H1 (cell line): ENCODE measurements at regions not wholly inside any gene's neighbourhood (a gene's known extent, or its start where the extent isn't known, plus 50 kb on each side); places are given as distances from the start of the nearest gene placed in this dataset.

Experiments used
- CTCF ChIP-seq, 3 experiments: IDR thresholded peaks; 1 replicate in 2 of 3; 2 replicates in 1 of 3; pipeline versions ENCODE4 v1.5.1 to v1.6.1; 2011; ENCODE audit warnings: low read length in 3 of 3, mild to moderate bottlenecking in 3 of 3, inconsistent platforms in 2 of 3, low read depth in 1 of 3, moderate library complexity in 1 of 3; ENCODE audit not compliant: insufficient read depth in 1 of 3; ENCODE audit errors: control extremely low read depth in 1 of 3
- GABPA ChIP-seq: IDR thresholded peaks from 2 replicates; pipeline ENCODE4 v1.6.1; 2011; ENCODE audit warnings: mild to moderate bottlenecking, low read length, moderate library complexity, borderline replicate concordance; ENCODE audit not compliant: insufficient read depth
- HDAC6 ChIP-seq: IDR thresholded peaks from one replicate; pipeline ENCODE4 v1.7.1; 2012; ENCODE audit warnings: low read depth, mild to moderate bottlenecking, inconsistent platforms, low read length, moderate library complexity
- JUN ChIP-seq: IDR thresholded peaks from 2 replicates; pipeline ENCODE4 v1.6.1; 2011; ENCODE audit warnings: low read depth, mild to moderate bottlenecking, improper control_type of control experiment, low read length
- KDM1A ChIP-seq: fragments of 200-600, 300-600 bp; sonication (generic); IDR thresholded peaks from 2 replicates; pipeline ENCODE4 v1.7.1; 2016; ENCODE audit warnings: mild to moderate bottlenecking, low read length, borderline replicate concordance
- KDM5A ChIP-seq: fragments of 200-600 bp; IDR thresholded peaks from 2 replicates; pipeline ENCODE4 v1.7.1; 2012; ENCODE audit warnings: mild to moderate bottlenecking, low read length, inconsistent platforms, mixed read lengths
- MAX ChIP-seq: IDR thresholded peaks from 2 replicates; pipeline ENCODE4 v1.6.1; 2012; ENCODE audit warnings: inconsistent platforms
- POLR2A ChIP-seq, 2 experiments: IDR thresholded peaks; 1 replicate in 1 of 2; 2 replicates in 1 of 2; pipeline ENCODE4 v1.6.1; 2011; ENCODE audit warnings: low read depth in 2 of 2, low read length in 2 of 2, mild to moderate bottlenecking in 2 of 2; ENCODE audit errors: control extremely low read depth in 1 of 2
- POLR2AphosphoS5 ChIP-seq: IDR thresholded peaks from 2 replicates; pipeline ENCODE4 v1.6.1; 2011; ENCODE audit warnings: low read depth, low read length
- SIN3A ChIP-seq, 2 experiments: IDR thresholded peaks in 1 of 2; conservative IDR thresholded peaks in 1 of 2; 2 replicates each; pipeline ENCODE4 v1.6.1; 2011 to 2012; ENCODE audit warnings: low read length in 2 of 2, improper control_type of control experiment in 1 of 2, low read depth in 1 of 2, mild to moderate bottlenecking in 1 of 2
- SIX5 ChIP-seq: IDR thresholded peaks from 2 replicates; pipeline ENCODE4 v1.6.1; 2011; ENCODE audit warnings: mild to moderate bottlenecking, low read depth, low read length
- SP1 ChIP-seq: IDR thresholded peaks from 2 replicates; pipeline ENCODE4 v1.6.1; 2011; ENCODE audit warnings: low read depth, low read length
- SP4 ChIP-seq: IDR thresholded peaks from 2 replicates; pipeline ENCODE4 v1.6.1; 2012; ENCODE audit warnings: low read length, inconsistent platforms
- SUZ12 ChIP-seq: fragments of 200-600 bp; sonication (generic); IDR thresholded peaks from 2 replicates; pipeline ENCODE4 v1.6.1; 2012; ENCODE audit warnings: mild to moderate bottlenecking, inconsistent platforms, low read length, moderate library complexity, mixed read lengths
- TAF1 ChIP-seq: IDR thresholded peaks from 2 replicates; pipeline ENCODE4 v1.6.1; 2011; ENCODE audit warnings: mild to moderate bottlenecking, low read depth, low read length
- TAF7 ChIP-seq: optimal IDR thresholded peaks from 2 replicates; pipeline ENCODE3; 2011; ENCODE audit warnings: low read depth, mild to moderate bottlenecking, inconsistent platforms, low read length, moderate library complexity, borderline replicate concordance

- TF ChIP-seq CTCF (IDR thresholded peaks at IDR 0.05; ENCODE audit: control extremely low read depth in 1 of 3, insufficient read depth in 1 of 3, low read depth in 1 of 3, low read length in 3 of 3), result peak in 2 of 3 experiments; percentile 8 to 40; a peak in 1 of 4 replicates
- TF ChIP-seq TAF7, result peak; percentile 82
- TF ChIP-seq POLR2A (IDR thresholded peaks at IDR 0.05; ENCODE audit: control extremely low read depth in 1 of 2, low read depth in 2 of 2, low read length in 2 of 2), result no peak
- peak; percentile 39; the same call in 1 of the 2 replicates for TF ChIP-seq TAF1
- TF ChIP-seq SP4, result no peak; the same call in 1 of the 2 replicates
- TF ChIP-seq HDAC6, result no peak
- peak in 1 of 2 experiments; percentile 14; a peak in 1 of 4 replicates for TF ChIP-seq SIN3A (conservative IDR thresholded peaks at IDR 0.05 in 1 of 2, IDR thresholded peaks at IDR 0.05 in 1 of 2; ENCODE audit: low read depth in 1 of 2, low read length in 2 of 2)
- no peak for TF ChIP-seq GABPA
- no peak for TF ChIP-seq SUZ12
- TF ChIP-seq MAX, result peak; percentile 91
- TF ChIP-seq KDM5A, result no peak
- no peak for TF ChIP-seq POLR2AphosphoS5
- no peak for TF ChIP-seq SP1
- no peak for TF ChIP-seq SIX5
- TF ChIP-seq KDM1A, result no peak
- TF ChIP-seq JUN, result no peak
These were observed 158.1 kb upstream of the ZNF184 start (continued) for GRCh38 chr6:27630727-27631608.
